Stimulated activated naive CD8-positive, alpha-beta T cell treated with anti-CD3 and anti-CD28 coated beads, Interleukin-15, Interleukin-2, amounts not matched to agents 100 U/mL and 50 U/mL, for 24 hours (primary cell): ENCODE measurements at regions not wholly inside any gene's neighbourhood (a gene's known extent, or its start where the extent isn't known, plus 50 kb on each side); places are given as distances from the start of the nearest gene placed in this dataset.
"Not testable (repeated sequence)": the region's sequence is repeated elsewhere in the genome, so short reads cannot be mapped to it uniquely, and the experiment has no call there.

Experiments used
- ATAC-seq: fragments of 150-1000 bp; cut with Tn5 transposase; one replicate; pipeline ENCODE4 v1.10.0; 2021
- DNase-seq: peaks from one replicate; pipeline ENCODE4 v3.0.0; 2021

DNA sequence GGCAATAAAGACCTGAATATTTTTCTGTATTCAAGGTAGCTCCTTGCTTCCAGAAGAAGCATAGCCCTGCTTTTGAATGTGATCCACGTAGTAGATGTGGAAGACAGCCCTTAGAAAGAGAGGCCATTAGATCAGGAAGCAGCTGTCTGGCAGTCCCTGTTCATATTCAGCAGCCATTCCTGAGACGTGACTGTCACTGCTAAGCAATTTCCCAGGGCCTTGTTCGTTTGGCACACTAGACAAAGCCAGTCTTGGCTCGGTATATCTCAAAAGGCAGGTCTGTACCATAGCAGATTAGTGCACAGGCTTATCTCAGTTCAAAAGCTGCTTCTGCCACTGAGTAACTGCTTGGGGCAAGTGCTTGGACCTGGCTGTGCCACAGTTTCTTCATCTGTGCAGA is 287.8 kb upstream of the MCTP2 start:
- no peak for DNase-seq

GRCh38 chr15:93942269-93942694 is 289.1 kb upstream of the MCTP2 start:
- DNase-seq (no peak), ATAC-seq (no peak)

More for the DNA sequence above, 287.8 kb upstream of the MCTP2 start:
- ATAC-seq, result no peak

DNA sequence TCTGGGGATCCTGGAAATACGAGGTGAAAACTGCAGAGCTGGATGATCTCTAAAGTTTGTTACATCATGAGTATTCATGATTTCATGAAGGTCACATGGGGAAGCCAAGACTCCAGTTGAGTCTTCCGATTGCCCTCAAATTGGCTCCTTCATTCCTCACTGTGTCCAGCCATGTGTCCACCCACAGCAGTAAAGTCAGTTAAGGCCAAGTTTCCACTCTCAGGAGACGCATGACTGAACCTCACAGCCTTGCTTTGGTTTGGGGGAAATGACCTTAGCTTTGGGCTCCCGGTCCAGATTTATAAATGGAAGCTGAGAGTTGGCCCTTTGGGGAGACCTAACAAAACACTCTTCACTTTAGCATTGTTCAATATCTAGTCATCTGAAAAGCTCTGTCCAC is 289.7 kb upstream of the MCTP2 start:
- ATAC-seq (no peak), DNase-seq (no peak)

DNA sequence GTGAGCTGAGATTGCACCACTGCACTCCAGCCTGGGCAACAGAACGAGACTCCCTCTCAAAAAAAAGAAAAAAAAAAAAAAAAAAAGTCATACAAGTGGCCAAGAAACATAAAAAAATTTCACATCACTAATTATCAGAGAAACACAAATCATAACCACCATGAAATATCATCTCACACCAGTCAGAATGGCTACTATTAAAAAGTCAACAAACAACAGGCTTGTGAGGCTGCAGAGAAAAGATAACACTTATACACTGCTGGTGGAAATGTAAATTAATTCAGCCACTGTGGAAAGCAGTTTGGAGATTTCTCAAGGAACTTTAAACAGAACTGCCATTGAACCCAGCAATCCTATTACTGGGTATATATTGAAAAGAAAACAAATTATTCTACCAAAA is 291.1 kb upstream of the MCTP2 start:
- DNase-seq (no peak), ATAC-seq (no peak)

DNA sequence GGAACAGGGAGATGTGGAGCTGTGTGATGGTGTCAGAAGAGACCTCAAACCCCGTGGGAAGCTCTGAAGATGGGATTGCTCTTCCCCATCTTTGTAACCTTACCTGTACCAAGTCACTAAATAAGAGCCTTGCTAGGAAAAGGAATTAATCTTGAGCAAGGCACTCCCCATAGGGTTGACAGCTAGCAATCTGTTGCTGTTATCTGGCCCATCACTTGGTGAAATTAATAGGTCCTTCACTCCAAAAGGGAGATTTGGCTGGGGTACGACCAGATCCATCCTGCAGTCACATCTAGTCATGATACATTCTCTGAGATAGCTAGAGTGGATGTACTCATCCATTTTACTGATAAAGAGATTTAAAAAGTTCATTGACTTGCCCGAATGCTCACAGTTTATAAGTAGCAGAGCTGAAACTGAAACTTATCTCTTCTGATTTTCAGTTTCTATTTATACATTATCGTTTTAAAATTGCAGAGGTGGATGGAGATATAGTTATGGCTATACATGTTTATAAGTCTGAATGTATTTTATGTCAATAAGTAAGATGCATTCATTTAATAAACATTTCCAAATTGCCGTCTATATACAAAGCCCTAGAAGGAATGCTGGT is 299.1 kb upstream of the MCTP2 start:
- no peak for DNase-seq
- no peak for ATAC-seq

DNA sequence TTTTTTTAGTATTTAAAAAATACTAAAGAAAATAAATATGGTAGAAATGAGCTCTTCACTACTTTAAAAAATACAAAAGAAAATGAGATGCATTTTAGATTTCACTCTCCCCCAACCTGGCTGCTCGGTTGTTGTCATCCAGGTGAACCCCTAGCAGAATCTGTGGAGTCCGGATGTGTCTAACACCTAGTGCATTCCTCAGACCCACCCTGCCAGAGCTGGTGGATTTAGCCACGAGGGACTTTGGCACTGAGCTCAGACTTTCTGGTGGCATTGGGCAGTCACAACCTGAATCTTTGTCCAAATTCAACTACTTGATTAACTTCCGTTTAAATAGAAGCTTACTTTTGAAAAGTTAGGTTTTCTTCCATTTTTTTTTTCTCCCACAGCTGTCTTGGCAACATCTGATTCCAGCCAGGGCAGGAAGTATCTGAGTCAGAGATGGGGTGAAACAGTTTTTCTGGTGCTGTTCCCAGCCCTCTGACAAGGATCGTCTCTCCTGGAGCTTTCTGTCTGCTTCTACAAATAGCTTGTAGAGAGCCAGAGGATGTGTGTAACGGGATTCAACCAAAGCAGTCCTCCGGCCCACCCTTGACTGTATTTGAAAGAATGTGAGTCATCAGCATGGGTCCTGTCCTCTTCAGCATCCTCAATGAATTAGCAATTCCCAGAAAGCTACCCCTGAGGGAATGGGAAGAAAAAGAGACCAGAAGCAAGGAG is 301.8 kb upstream of the MCTP2 start:
- ATAC-seq (no peak), DNase-seq (no peak)

- DNase-seq (no peak), ATAC-seq (no peak)
These were observed 311.2 kb upstream of the MCTP2 start for GRCh38 chr15:93920204-93920603.

- ATAC-seq, DNase-seq: not testable (repeated sequence)
These were observed 312.6 kb upstream of the MCTP2 start for GRCh38 chr15:93918801-93919200.

DNA sequence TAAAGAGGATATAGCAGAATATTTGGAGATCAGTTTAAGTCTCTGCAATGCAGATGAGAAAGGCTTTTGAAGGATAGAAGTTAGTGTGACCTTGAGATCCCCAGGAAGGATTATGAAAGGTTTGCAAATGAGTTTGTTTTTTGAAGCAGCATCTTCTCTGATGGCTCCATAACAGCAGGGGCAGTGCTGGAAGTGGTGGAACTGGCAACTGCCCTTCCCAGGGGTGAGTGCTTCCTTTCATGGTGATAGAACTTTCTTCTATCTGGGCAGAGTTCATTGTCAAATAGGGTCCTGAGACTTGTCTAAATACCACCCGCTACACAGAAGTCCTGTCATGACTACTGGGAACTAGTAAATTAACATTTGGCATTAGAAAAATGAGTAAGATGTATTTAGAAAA is 314.2 kb upstream of the MCTP2 start:
- ATAC-seq, result no peak
- DNase-seq, result no peak

DNA sequence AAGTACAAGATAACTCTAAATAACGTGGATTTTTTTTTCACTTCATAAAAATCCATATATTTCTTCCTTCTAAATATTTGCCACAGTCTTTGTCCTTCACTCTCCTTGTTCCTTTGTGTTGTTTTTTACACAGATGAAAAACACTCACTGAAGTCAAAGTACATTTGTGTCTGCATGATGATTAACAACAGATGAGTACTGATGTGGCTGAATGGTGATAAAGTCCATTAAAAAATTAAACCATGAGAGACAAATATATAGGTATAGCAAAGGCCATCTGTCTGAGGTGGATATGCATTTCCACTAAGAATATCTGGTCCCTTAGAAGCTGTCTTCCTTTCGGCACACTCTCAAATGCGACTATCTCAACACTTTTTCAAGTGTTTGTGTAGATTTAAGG is 317.5 kb upstream of the MCTP2 start:
- DNase-seq, result no peak
- no peak for ATAC-seq

- no peak for ATAC-seq
- no peak for DNase-seq
These were observed 318.1 kb upstream of the MCTP2 start for GRCh38 chr15:93913310-93913709.

DNA sequence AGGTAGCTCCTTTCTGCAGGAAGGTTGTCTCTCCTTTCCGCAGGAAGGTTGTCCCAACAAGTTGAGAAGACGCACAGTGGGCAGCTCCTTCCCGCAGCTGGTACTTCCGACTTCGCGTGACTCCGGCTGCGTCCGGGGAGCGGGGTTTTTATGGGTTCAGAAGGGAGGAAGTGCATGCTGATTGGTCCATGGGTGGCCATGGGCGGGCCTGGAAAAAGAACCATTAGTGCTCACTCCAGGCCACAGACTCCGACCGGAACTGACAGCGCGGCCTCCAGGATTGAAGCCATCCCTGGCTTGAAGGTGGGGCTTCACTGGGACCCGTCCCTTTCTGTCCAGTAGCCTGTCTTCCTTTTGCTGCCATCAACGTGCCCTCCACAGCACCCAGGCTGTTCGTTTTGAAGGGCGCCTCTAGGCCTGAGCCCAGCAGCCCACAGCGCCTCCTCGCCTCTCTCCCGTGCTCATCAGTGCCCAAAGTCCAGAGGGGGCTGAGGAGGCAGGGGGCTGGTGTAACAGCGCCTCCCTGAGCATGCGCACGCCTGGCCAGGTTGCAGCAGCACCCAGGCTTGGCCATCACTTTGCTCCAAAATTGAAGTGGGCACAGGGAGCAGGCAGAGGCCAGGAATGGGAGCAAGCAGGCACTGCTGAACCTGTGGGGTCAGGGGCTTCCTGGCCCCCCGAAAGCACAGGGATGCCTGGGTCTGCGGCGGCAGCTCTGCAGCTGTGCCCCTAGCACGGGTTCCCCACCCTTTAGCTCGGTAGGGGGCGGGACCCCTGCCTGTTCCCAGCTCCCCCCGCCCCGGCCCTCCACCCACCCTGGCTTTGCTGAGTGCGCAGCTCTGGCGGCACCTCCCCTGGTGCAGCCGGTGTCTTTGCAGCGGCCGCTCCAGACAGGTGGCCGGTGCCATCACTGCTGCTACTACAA is 330.6 kb upstream of the MCTP2 start:
- DNase-seq (no peak), ATAC-seq (no peak)

GRCh38 chr15:93899817-93900216 is 331.5 kb upstream of the MCTP2 start:
- peak; percentile 32 for ATAC-seq
- DNase-seq, result no peak

GRCh38 chr15:93897377-93897776 is 334.0 kb upstream of the MCTP2 start:
- ATAC-seq, result no peak
- DNase-seq, result no peak

DNA sequence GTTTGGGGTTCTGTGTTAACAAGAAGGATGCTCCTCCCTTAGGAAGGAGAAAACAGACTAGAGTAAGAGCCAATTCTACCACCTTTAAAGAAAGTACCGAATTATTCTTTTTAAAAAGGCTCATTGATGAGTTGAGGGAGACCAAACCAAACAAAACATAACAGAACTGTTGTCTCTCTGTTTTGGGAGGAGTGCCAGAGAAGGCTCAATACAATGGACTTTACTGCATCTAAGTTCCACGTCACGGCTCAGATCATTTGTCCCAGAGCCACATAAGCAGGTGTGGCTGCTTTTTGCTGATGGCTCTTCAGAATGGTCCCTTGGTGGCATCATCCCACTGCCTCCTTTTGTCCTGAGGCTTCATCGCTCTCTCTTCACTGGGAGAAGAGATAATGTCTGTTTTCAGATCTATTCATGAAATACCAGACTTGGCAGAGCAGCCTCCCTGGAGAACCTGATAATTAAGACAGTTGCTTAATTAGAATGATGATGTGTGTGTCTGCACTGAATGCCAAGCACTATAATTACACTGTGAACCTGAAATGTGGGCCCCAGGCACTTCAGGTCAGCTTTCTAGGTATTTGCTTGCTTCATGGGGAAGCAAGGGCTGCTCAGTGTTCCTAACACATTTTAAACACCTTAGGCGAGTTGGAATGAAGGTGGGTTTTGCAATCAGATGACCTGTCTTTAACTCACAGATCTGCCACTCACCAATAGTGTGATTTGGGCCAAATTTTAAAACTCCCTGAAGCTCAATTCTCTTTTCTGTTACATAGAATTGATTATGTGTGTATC is 335.2 kb upstream of the MCTP2 start:
- DNase-seq (no peak), ATAC-seq (no peak)

GRCh38 chr15:93894438-93895036 is 336.8 kb upstream of the MCTP2 start:
- DNase-seq, result no peak
- ATAC-seq, result no peak

DNA sequence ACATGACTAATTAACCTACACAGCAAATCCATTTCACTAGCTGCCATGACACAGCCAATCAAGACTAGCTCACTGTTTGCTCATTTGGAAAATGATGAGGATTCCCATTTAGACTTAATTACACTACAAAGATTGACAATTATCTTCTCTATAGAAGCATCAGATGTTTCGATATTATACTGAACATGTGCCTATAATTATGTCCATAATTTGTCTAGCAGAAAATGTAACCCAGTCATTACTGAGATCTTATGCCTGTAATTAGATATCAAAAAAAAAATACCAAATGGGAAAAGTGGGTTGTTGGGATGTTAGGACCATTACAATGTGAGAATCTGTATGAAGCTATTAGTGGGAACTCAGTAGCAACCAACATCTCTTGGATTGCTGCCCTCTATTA is 344.2 kb upstream of the MCTP2 start:
- DNase-seq (no peak), ATAC-seq (no peak)

GRCh38 chr15:93882779-93883178 is 348.6 kb upstream of the MCTP2 start:
- no peak for DNase-seq
- ATAC-seq, result no peak

GRCh38 chr15:93882141-93882540 is 349.2 kb upstream of the MCTP2 start:
- ATAC-seq, result no peak
- no peak for DNase-seq

DNA sequence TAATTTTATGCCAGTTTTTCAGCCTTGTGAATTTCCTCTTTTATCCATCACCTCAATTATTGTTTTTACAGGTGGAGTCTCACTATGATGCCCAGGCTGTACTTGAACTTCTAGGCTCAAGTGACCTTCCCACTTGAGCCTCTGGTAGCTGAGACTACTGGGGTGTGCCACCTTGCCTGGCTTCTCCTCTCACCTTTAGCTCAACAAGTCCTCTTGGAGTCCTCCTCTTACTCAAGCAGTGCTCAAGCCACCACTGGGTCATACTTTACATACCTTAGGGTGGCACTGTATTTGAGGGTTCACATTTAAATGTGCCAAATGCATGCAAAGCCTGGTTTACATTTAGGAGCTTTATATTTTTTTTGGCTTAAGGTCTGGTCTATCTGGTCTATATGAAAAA is 350.1 kb upstream of the MCTP2 start:
- no peak for DNase-seq

GRCh38 chr15:93880358-93880757 is 351.0 kb upstream of the MCTP2 start:
- ATAC-seq (no peak), DNase-seq (no peak)

More for the DNA sequence above, 350.1 kb upstream of the MCTP2 start:
- ATAC-seq, result no peak

DNA sequence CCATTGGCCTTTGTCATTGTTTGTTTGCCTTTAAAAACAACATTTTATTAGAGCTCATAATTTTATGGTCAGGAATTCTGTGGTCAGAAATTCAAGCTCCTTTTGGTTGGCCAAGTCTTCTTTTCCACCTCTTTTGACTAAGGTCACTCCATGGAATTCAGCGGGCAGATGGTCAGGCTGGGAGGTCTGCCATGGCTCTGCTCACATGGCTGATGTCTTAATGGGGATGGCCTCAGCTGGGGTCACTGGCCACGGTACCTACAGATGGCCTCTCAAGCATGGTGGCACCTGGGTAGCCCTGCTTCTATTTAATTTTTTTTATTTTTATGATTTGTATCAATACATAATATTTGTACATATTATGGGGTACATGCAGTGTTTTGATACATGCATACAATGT is 360.8 kb upstream of the MCTP2 start:
- no peak for ATAC-seq
- DNase-seq, result no peak
